IPS-15b (cell line): ENCODE measurements at regions not wholly inside any gene's neighbourhood (a gene's known extent, or its start where the extent isn't known, plus 50 kb on each side); places are given as distances from the start of the nearest gene placed in this dataset.

Source experiments
- H3K27me3 ChIP-seq: one replicate; pipeline ENCODE4 v1.6.1; 2013; ENCODE audit warnings: low read length; ENCODE audit not compliant: control insufficient read depth, insufficient read depth
- H3K36me3 ChIP-seq: one replicate; pipeline ENCODE4 v1.6.1; 2013; ENCODE audit warnings: low read length; ENCODE audit not compliant: control insufficient read depth, insufficient read depth
- H3K4me1 ChIP-seq: one replicate; pipeline ENCODE4 v1.6.1; 2013; ENCODE audit warnings: mild to moderate bottlenecking, low read length; ENCODE audit not compliant: control insufficient read depth, insufficient read depth
- H3K4me3 ChIP-seq: one replicate; pipeline ENCODE4 v1.5.1; 2013; ENCODE audit warnings: low read depth, low read length
- H3K9ac ChIP-seq: one replicate; pipeline ENCODE4 v1.6.1; 2013; ENCODE audit warnings: low read depth, mild to moderate bottlenecking, low read length
- H3K9me3 ChIP-seq: one replicate; pipeline ENCODE4 v1.6.1; 2013; ENCODE audit warnings: mild to moderate bottlenecking, low read length; ENCODE audit not compliant: control insufficient read depth, insufficient read depth

DNA sequence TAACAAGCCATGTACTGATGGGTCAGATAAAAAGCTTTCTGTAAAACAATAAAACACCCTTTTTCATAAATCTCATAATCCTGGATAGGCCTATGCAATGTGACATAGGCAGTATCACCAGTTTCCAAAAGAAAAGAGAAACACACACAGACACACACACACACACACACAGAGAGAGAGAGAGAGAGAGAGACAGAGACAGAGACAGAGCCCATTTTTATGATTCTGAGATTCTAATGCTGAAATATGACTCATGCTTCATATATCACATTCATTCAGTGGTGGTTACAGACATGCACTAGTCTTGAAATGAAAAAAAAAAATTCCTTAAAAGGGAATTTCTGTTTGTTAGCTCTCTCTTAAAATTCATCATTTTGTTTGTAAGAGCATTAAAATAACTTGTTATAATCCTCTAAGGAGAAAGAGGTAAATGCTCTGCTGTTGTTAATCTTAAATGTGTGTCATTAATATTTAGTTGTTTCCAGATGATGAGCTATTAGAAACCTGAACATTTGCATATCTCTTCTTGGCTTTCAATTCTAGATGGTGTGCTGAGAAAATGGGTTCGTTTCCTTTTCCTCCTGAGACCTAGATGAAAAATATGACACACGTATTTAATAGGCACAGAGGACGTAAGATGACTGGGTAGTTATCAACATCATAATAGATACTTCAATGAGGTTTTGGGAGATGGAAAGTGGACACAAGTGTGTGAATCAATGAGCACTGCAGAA, 1598.7 kb upstream of the ACVR2A start:
- Histone ChIP-seq H3K9me3 (no peaks in the 10 kb centered on the region), H3K9ac (no peak overlapping the region), H3K27me3 (no peaks in the 10 kb centered on the region), H3K36me3 (no peaks in the 10 kb centered on the region), H3K4me3 (no peak overlapping the region), H3K4me1 (no peaks in the 10 kb centered on the region)

- H3K36me3 ChIP-seq, result no peaks in the 10 kb centered on the region
- H3K9ac ChIP-seq, result no peak overlapping the region
- no peak overlapping the region for H3K4me3 ChIP-seq
- no peaks in the 10 kb centered on the region for H3K9me3 ChIP-seq
- H3K27me3 ChIP-seq, result no peaks in the 10 kb centered on the region
- no peaks in the 10 kb centered on the region for H3K4me1 ChIP-seq
These were observed 1600.0 kb upstream of the ACVR2A start for GRCh38 chr2:146244830-146245229.

DNA sequence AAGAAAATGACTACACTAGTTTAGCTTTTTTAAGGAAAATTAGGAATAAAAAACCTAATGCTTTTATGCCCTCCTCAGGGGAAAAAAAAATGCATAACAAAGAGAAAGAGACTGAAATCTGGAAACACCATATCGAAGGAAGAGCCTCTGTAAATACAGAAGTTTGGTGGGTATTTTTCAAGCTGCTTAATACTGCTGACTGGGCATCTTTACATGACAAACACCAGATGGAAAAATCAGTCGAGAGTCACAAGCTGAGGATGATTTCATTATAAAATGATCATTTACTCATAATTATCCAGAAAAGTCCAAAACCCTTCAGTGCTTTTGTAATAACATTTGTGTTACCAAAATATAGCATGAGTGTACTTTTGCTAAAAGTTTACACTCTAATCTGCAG, 1600.7 kb upstream of the ACVR2A start:
- no peak overlapping the region for H3K9ac ChIP-seq
- H3K4me1 ChIP-seq, result no peaks in the 10 kb centered on the region

DNA sequence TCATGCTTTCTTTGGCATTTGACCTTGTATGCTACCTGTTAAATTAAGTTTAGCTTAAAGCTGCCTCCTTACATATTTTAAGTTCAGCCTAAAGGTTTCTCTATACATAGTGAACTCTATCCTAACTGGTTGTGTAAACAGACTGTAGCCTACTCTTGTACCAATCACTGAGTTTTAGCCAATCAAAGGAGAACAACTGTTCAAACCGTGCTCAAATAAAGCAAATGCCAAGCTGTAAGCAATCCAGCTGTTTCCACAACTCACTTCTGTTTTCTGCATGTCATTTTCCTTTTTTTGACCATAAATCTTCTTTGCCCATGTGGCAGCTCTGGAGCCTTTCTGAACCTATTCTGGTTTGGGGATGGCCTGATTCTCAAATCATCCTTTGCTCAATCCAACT, 1603.8 kb upstream of the ACVR2A start:
- Histone ChIP-seq H3K9ac (no peak overlapping the region), H3K36me3 (no peaks in the 10 kb centered on the region), H3K9me3 (no peaks in the 10 kb centered on the region), H3K27me3 (no peaks in the 10 kb centered on the region), H3K4me1 (no peaks in the 10 kb centered on the region), H3K4me3 (no peak overlapping the region)

More for the DNA sequence above, 1600.7 kb upstream of the ACVR2A start:
- Histone ChIP-seq H3K36me3 (no peaks in the 10 kb centered on the region), H3K27me3 (no peaks in the 10 kb centered on the region), H3K9me3 (no peaks in the 10 kb centered on the region), H3K4me3 (no peak overlapping the region)

GRCh38 chr2:146240391-146240790, 1604.4 kb upstream of the ACVR2A start:
- Histone ChIP-seq H3K27me3 (no peaks in the 10 kb centered on the region), H3K9ac (no peak overlapping the region), H3K4me3 (no peak overlapping the region), H3K36me3 (no peaks in the 10 kb centered on the region), H3K9me3 (no peaks in the 10 kb centered on the region), H3K4me1 (no peaks in the 10 kb centered on the region)

DNA sequence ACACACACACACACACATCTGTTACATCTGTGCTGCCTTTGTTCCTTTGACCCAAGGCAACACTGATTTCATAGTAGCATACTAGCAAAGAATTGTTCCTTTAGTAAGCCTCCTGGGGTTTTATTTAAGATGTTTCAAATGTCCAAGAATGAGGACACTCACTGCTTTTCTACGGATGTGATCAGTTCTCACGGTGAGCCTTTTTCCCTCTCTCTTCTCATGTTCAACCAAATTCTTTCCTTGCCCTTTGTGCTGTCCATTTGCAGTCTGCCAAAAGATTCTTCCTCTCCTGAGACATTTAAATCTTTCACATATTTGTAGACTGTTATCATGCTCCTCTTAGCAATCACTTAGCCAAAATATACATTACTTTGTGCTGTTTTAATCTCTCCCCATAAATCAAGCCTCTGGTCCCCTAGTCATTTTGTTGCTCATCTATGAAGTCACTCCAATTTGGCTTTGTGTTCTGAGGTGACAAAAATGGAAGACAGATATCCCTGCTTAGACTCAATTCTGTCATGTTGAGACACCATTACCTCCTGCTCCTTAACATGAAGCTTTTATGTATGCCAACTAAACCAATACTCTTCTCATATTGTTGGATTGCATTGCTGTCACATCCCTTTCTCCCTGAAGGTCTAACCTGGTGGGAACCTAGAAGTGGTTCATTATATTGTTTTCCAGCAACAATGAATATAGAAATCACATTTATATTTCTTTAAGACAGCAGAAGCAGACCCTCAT, 1605.3 kb upstream of the ACVR2A start:
- Histone ChIP-seq H3K4me3 (no peak overlapping the region), H3K27me3 (no peaks in the 10 kb centered on the region), H3K9ac (no peak overlapping the region), H3K9me3 (no peaks in the 10 kb centered on the region), H3K36me3 (no peaks in the 10 kb centered on the region), H3K4me1 (no peaks in the 10 kb centered on the region)

GRCh38 chr2:146238254-146238966, 1606.4 kb upstream of the ACVR2A start:
- Histone ChIP-seq H3K4me3 (no peak overlapping the region), H3K36me3 (no peaks in the 10 kb centered on the region), H3K4me1 (no peaks in the 10 kb centered on the region), H3K27me3 (no peaks in the 10 kb centered on the region), H3K9me3 (no peaks in the 10 kb centered on the region), H3K9ac (no peak overlapping the region)

DNA sequence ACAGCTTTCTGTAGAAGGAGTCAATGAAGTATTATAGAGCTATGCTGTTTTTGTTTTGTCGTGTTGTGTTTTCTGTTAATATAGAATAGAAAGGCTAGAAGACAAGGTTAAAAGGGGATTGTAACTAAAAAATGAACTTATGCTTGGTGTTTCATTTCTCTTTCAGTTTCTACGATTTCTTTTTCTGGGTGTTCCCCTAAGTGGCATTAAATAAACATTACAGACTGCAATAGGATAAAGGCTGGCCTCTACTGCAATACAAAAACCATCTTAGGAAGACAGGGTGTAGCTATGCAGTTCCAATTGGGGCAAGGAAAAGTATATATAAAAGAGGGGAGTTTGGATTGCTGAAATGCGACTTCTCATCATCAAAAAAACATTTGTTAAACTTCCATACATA, 1609.7 kb upstream of the ACVR2A start:
- Histone ChIP-seq H3K9ac (no peak overlapping the region), H3K4me1 (no peaks in the 10 kb centered on the region), H3K27me3 (no peaks in the 10 kb centered on the region), H3K4me3 (no peak overlapping the region), H3K9me3 (no peaks in the 10 kb centered on the region), H3K36me3 (no peaks in the 10 kb centered on the region)

GRCh38 chr2:146229508-146230155, 1615.2 kb upstream of the ACVR2A start:
- Histone ChIP-seq H3K4me3 (no peak overlapping the region), H3K27me3 (no peaks in the 10 kb centered on the region), H3K36me3 (no peaks in the 10 kb centered on the region), H3K9ac (no peak overlapping the region), H3K9me3 (no peaks in the 10 kb centered on the region), H3K4me1 (no peaks in the 10 kb centered on the region)

- Histone ChIP-seq H3K9me3 (no peaks in the 10 kb centered on the region), H3K9ac (no peak overlapping the region), H3K4me3 (no peak overlapping the region), H3K4me1 (no peaks in the 10 kb centered on the region), H3K36me3 (no peaks in the 10 kb centered on the region), H3K27me3 (no peaks in the 10 kb centered on the region)
These were observed 1616.3 kb upstream of the ACVR2A start for GRCh38 chr2:146228466-146229058.

DNA sequence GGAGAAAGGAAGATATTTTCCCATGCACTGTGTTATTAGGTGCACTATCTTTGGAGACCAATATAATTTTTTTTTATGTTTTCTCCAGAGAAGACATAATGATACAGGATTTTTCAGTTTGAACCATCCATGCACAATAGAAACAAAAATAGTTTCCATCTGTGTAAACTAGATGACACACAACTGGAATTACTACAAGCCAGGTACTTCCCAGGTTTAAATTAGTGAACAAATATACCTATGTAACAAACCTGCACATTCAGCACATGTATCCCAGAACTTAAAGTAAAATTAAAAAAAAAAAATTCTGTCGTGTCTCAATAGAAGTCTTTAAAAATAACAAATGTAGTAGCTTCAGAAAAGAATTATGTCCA, 1616.8 kb upstream of the ACVR2A start:
- Histone ChIP-seq H3K36me3 (no peaks in the 10 kb centered on the region), H3K4me1 (no peaks in the 10 kb centered on the region), H3K4me3 (no peak overlapping the region), H3K9ac (no peak overlapping the region), H3K9me3 (no peaks in the 10 kb centered on the region), H3K27me3 (no peaks in the 10 kb centered on the region)
